Kasumi-1 (cell line): ENCODE measurements at regions not wholly inside any gene's neighbourhood (a gene's known extent, or its start where the extent isn't known, plus 50 kb on each side); places are given as distances from the start of the nearest gene placed in this dataset.
"Not testable (repeated sequence)": the region's sequence is repeated elsewhere in the genome, so short reads cannot be mapped to it uniquely, and the experiment has no call there.

Source experiments
- DNase-seq, 2 experiments: peaks; one replicate each; lab custom pipeline; 2025; lab: John Stamatoyannopoulos, UW

DNA sequence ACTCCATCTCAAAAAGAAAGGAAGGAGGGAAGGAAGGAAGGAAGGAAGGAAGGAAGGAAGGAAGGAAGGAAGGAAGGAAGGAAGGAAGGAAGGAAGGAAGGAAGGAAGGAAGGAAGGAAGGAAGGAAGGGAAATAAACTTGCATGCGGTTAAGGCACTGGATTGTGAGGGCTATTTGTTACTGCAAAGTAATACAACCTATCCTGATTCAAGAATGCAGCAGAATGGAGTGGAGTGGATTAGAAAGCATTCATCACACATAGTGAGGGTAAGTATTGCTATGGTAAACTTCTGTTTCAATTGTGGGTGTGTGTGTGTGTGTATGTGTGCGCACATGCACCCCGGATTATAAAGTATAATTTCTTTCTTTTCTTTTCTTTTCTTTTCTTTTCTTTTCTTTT lies 344.8 kb upstream of the C16orf82 start:
- DNase-seq = not testable (repeated sequence)

DNA sequence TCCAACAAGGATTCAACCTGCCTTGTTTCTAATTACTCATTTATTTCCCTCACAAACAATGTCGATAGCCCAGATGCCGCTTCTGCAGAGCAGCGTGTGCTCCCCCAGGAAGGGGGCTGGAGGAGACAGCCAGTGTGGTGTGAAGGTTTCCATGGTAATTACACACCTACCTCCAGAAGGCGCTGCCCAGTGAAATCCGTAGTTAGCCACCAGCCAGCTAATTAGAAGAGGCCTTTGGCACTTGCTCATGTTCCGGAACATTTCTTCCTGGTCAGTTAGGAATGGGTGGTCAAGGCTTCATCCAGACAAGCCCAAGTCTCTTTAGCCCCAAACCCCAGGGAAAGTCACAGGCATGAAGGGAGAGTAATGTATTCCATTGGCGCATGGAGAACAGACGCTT lies 342.5 kb upstream of the C16orf82 start:
- DNase-seq = no peak

DNA sequence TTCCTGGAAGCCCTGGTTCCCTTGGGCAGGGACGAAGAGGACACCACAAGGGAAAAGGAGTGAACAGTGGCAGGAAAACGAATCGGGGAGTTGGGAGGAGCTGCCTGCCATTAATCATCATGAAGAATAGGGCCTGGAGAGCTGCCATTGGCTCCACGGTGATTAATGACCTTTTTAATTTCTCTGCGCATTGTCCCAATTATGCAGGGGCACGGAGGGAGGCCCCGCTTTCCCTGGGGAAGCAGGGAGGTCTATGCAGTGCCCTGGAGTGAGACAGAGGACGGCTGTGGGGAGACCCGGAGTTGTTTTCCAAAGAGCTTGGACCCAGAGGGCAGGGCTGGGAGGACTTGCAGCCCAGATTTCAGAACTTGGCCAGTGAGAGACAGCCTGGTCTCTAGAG lies 338.9 kb upstream of the C16orf82 start:
- DNase-seq = no peak

DNA sequence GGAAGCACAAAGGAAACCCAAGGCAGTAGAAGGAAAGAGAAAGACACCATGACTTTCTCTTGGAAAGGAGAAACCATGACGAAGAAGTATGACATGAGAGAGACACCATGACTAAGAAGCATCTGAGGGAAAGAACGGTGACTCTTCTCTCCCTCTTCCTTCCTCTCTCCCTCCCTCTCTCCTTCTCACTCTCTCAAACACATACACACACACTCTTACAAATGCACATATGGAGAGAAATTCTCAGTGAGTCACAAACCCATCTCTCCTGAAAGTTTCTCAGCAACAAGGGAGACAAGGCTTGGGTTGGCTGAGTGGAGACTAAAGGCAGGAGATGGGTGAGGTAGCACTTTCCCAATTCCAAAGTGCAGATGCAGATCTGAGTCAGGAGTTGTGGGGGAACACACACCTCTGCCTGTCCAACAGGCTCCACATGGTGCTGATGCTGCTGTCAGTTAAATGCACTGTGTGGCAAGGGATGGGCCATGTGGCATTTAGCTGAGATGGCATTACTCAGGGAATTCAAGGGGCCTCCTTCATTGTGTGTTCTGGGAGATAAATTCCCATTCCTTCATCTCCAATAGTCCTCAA lies 336.7 kb upstream of the C16orf82 start:
- DNase-seq = no peak

DNA sequence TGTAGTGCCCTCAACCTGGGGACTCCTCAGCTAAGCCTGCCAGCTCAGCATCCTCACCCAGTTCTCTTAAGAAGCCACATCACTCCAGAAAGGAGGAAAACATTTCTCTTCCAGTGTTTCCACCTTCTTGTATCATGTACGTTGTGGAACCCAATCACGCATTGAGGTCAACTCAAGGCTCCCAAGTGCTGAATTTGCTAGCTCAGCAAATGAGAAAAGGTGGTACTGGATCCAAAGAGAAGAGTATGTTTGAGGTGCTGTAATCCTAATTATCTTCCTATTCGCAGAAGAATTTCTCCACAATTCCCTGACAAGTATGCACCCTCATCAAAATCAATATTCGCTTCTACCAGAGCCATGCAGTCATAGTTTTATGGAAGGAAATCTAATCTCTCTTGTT lies 335.0 kb upstream of the C16orf82 start:
- DNase-seq = no peak

DNA sequence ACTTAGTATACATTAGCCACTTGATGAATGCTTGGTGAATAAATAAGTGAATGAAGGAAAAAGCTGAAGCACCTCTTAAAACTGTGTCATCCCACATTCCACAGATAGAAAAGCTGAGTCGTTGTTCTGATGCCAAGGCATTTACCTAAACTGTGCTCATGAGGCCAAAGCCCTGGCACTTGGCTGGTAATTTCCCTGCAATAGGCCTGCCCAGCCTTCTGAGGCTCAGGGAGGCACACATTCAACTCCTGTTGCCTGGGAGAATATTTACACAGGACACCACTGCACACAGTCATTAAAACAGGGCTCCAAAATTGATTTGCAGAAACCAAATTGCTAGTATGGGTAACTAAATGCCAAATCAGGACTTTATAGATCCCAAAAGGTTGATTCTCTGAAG lies 333.0 kb upstream of the C16orf82 start:
- DNase-seq = no peak

DNA sequence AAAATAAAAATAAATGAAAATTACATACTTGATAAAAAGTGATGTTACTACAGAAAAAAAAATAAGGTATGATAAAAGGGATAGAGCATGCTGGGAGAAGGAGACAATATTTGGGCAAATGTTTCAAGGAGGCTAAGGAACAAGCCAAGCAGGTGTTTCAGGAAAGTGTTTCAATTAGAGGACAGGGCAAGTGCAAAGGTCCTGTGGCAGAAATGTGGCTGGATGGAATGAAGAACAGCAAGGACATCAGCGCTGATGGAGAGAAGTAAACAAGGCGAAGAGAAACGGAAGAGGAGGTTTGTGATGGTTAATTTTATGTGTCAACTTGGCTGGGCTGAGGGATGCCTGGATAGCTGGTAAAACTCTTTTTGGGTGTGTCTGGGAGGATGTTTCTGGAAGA lies 331.2 kb upstream of the C16orf82 start:
- no peak for DNase-seq

DNA sequence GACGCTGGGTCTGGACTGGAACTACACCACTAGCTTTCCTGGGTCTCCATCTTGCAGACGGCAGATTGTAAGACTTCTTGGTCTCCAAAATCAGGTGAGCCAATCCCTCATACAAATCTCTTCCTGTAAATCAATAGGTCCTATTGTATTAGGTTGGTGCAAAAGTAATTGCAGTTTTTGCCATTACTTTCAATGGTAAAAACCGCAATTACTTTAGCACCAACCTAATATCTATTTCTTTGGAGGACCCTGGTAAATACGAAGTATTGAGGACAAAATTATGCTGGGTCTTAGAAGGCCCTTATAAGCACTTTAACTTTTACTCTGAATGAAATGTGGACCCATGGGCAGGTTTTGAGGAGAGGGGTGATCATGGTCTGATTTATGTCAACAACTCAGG lies 330.6 kb upstream of the C16orf82 start:
- no peak for DNase-seq

DNA sequence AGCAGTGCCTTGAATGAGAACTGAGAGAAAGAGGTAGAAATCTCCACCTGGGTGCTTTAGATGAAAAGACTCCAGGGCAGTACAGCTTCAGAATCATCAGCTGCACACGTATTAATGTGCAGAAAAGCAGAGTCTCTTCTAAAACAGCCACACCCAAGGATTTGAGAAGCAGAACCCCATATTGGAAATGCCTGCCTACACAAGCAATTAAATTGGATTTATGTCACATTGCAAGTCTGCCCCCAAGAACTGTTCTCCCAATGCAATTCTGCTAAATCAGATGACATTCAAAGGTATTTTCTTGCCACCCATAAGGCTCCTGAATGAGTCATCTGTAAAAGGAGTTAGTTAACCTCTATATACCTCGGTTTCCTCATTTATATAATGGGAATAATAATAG lies 326.0 kb upstream of the C16orf82 start:
- DNase-seq = no peak

DNA sequence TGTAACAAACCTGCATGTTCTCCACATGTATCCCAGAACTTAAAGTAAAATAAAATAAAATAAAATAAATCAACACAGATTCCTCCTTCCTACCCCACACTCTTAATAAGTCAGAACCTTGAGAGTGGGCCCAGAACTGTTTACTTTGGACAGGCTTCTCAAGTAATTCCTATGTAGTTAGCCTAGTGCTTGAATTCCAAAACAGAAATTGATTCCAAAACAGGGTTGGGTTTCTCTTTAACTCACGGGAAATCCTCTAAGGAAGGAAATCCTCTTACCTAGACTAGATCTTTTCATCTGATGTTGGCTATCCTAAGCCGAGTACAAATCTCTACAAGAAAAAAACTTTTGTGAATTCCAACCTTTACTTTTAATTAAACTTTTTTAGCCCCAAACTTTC lies 324.7 kb upstream of the C16orf82 start:
- no peak for DNase-seq

DNA sequence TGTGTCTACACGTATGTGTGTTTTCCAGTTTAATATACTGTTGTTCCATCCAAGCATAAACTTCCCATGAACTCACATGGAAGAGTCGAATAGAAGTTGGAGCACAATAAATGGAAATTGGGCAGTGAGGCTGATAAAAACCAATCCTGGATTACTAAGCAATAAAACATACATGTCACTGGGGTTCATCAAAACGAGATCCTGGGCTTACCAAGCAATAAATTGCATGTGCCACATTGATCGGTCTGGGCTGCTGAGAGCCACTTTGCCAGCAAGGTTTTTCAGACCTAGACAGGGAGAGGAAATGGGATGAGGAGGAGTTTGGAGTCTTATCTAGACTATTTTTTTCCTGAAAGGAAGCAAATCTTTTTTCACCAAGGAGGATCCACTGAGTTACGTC lies 322.3 kb upstream of the C16orf82 start:
- no peak for DNase-seq

DNA sequence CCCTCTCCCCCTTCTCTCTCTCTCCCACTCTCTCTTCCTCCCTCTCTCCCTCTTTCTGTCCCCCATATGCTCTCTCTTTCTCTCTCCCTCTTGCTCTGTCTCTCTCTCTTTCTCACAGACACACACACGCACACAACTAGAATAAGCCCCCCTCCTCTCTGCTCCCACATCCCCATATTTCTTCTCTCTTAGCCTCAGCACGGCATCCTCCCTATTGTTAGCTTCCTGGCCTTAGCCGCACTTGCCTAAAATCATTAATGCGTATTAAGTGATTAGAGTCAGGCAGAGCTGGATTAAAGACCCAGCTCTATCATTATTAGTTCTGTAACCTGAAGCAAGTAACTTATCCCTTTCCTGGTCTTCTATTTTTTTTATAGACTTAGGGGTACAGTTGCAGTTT lies 319.0 kb upstream of the C16orf82 start:
- no peak for DNase-seq

DNA sequence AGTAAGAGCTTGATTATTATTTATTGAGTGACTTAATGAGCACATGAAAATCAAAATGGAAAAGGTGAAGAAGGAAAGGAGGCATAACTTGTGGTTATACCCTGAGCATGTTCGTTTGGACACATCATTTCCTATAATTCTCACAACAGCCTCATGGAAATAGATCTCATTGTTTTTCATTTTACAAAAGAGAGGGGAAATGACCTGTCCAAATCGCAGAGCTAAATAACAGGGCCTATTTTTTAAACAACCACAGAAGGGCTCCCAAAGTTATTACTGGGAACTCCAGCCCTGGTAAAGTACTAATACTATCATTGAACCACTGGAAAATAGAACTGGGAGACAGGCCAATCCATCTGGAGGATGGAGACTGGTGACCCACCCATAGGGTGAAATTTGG lies 317.7 kb upstream of the C16orf82 start:
- DNase-seq = no peak

DNA sequence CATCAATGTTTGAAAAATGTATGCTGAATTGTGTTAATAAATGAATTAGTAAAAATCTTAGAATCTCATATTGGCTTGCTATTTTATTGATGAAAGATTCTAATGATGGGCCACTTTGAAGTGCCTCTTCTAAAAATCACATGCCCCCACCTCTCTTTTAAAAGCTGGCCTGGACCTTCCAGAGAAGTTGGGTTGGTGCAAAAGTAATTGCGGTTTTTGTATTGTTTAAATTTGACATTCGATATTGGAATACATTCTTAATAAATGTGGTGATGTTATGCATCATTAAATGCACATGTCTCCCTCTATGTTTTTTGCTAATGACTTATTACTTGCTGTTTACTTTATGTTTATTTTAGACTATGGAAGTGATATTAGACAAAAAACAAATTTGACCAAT lies 314.6 kb upstream of the C16orf82 start:
- DNase-seq = no peak

DNA sequence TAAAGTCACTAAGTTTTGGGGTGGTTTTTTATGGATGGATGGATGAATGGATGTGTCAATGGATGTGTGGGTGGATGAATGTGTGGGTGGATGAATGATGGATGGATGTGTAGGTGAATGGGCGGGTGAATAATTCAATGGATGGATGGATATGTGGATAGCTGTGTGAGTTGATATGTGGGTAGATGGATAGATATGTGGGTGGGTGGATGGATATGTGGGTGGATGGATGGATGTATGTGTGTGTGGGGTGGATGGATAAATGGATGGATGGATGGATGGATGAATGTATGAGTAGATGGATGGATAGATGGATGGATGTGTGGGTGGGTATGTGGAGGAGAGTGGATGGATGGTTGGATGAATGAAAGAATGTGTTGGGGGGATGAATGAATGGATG lies 310.1 kb upstream of the C16orf82 start:
- no peak for DNase-seq

DNA sequence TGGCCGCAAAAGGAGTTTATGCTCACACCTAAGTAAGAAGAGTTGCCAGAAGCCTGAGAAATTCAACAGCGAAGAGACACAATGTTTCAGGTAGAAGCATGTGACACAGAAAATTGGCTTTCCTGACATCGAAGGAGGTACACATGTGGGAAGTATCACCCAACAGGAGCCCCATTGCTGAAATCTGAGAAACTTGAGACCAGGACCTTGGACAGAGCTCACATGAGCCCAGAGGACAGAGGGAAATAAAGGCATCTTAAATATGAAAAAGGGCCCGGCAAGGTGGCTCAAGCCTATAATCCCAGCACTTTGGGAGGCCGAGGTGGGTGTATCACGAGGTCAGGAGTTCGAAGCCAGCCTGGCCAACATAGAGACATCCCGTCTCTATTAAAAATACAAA lies 304.1 kb upstream of the C16orf82 start:
- no peak for DNase-seq

DNA sequence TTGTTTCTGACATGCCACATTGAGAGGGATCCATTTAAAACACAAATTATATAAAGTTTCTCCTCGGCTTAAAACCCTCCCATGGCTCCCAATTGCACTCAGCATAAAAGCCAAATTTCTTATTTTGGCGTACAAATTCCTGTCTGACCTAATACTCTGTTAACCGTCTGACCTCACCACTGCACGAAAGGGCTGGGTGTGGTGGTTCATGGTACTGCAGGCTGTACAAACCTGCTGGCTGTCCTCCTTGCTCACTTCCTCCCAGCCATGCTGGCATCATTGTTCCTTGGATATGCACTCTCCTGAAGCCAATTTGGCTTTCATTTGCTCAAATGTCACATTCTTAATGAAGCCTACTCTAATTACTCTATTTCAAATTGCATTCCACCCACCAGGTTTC lies 301.6 kb upstream of the C16orf82 start:
- no peak for DNase-seq

DNA sequence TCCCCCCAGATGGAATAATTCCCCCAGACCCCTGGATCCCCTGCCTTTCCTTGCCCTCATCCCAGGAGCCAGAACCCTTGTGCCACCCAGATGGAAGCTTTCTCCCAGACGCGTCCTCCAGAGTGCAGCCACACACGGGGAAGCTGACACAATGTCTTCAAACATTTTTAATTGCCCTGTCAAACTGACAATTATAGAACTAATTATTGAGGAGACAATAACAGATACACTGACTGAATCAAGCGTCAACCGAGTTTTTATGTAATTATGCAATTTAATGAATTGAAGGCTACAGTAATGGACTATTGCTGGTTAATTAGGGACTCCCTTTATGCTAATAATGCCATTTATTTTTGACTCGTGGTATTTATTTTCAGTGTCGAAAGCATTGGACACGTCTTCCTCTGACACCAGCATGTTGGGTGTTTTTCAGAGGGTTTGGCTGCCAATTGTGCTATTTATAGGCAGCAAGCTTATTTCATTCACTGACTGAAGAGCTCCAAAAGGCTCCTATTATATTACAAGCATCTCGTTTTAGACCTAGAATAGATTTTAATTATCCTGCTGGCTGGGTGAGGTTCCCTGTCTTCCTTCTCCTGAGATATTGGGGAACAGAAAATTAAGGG lies 298.2 kb upstream of the C16orf82 start:
- no peak for DNase-seq

DNA sequence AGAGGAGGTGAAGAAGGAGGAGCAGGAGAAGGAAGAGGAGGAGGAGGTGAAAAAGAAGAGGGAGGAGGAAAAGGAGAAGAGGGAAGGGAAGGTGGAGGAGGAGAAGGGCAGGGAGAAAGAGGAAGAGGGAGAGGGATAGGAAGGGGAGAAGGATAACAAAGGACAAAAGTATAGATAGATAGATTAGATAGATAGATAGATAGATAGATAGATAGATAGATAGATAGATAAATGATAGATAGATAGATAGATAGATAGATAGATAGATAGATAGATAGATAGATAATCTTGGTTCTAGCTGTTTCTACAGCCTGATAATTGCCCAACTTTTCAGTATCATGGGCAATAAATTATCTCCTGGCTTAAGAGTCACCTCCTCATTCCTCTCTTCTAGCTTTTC lies 296.2 kb upstream of the C16orf82 start:
- DNase-seq = no peak

DNA sequence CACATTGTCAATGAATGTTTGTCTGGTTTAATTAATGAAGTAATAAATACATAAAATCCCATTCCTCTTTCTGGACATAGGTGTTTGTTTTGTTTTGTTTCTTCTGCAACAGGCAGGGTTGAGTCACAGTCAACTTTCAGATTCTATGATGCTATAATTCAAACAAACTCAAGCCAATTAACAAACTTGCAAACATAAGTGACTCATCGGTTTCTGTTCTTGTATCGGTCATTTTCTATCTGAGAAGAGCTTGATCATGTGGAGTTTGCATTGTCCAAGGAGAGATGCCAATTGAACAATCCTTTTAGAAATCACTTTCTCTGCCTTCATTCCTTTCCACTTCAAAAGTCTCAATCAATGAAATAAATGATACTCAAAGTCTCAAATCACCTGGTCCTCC lies 294.2 kb upstream of the C16orf82 start:
- DNase-seq = no peak

DNA sequence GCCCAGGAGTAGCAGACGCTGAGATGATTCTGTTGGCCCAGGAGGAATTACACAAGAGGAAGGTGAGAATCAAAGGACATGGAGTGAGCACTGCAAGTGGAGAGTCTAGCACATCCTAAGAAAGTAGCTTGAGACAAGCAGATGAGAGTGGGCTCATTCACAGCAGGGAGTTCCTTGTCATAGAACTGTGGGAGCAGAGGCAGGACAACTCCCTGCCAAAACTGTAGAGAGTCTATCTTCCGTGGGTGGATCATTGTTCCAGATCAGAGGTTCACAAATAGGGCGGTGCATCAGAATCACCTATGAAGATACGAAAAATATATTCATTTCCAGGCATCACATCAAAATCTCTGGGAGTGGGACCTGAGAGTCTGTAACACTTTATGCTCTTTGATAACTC lies 288.9 kb upstream of the C16orf82 start:
- no peak for DNase-seq

DNA sequence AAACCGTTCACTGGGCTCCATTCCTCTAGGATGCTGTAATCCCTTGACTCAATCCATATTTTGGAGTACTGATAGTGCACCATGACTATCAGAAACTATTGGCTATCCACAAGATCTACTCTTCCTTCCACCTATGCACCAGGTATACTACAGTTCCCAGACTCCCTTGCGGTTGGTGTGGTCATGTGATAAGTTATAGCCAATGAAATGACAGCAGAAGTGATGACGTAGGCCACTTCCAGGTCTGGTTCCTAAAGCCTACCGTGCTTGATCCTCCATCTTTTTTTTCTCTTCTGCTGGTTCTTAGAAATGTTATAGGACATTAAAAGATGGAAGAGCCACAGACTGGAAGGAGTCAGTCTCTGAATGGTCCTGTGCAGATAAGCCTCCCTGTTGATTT lies 278.8 kb upstream of the C16orf82 start:
- no peak for DNase-seq

DNA sequence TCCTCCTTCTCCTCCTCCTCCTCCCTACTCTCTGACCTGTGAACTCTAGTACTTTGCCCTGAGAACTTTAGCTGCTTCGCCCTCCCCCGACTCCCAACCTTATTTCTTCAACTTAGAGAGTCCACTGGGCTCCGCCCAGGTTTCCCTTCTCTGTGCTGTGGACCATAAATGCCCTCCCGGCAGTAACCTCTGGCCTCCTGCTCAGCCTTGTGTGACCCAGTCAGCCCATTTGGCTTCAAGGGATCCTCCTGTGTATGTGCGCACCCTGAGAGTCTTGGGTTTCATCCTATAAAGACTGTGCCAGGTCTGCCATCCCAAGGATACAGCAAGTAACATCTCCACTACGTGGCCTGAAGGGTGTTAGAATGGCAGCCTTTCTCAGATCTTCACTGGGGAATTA lies 275.6 kb upstream of the C16orf82 start:
- DNase-seq = no peak

DNA sequence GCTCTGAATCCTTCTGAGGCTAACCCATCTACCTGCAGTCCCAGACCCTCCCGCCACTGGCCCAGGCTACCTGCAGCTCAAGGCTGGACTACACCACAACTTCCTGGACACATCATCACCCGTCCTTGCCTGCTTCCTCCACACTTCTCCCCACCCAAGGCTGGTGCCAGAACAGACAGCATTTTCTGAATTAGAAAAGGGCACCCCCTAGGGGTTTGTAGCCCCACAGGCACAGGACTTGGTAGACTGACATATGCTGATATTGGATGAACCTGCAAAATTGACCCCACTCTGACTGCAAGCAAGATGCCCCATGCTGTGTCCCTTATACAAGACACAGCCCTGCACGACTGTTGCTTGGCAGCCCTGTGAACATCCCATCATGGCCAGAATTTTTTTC lies 271.5 kb upstream of the C16orf82 start:
- no peak for DNase-seq

DNA sequence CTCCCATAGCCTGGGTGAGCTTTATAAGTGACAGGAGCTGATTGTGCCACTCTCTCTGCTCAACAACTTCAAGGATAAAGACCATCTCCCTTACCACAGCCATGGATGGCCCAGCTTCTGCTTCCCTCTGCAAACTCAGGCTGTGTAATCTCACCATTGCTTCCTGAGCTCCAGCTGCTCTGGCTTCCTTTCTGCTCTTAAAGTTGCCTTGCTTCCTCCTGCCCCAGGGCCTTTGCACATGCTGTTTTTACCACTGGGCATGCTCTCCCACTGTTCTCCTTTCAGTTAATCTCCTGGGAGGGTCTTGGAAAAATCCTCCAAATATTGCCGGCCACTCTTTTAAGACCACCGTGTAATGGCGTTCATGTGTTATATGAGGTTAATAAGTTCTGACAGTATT lies 265.1 kb upstream of the C16orf82 start:
- DNase-seq = no peak
